OCI-LY7 (cell line): ENCODE measurements at regions not wholly inside any gene's neighbourhood (a gene's known extent, or its start where the extent isn't known, plus 50 kb on each side); places are given as distances from the start of the nearest gene placed in this dataset.

Experiments
- BruUV-seq: library from RNA; stranded (reverse); fragments of 400-500 nt; replicated peaks from 2 replicates; lab custom pipeline; 2021; lab: Mats Ljungman, UMichigan
- CTCF ChIA-PET: fragments of 300-600 bp; sonication (Branson Sonifier 250); formaldehyde crosslinking; loops from one replicate; lab custom pipeline; 2022; ENCODE audit warnings: antibody characterized with exemption; ENCODE audit not compliant: unreplicated experiment; lab: Charles Lee
- POLR2A ChIA-PET: fragments of 300-600 bp; sonication (Branson Sonifier 250); formaldehyde crosslinking; loops from one replicate; lab custom pipeline; 2022; ENCODE audit warnings: antibody characterized with exemption; lab: Charles Lee
- DNase-seq: peaks from one replicate; pipeline ENCODE4 v3.0.0-alpha.2; 2015; ENCODE audit warnings: low spot score
- H2AFZ ChIP-seq: fragments of 200-600 bp; sonication (generic), shearing (Covaris generic); 2 replicates; pipeline ENCODE4 v1.6.1; 2014; ENCODE audit warnings: mild to moderate bottlenecking, antibody characterized with exemption, low read length, moderate library complexity
- H3K27ac ChIP-seq: fragments of 200-600 bp; sonication (generic); 2 replicates; pipeline ENCODE4 v1.5.1; 2014; ENCODE audit warnings: mixed run types, low read depth, mild to moderate bottlenecking, moderate library complexity, low read length, inconsistent platforms; ENCODE audit not compliant: poor library complexity, severe bottlenecking
- H3K36me3 ChIP-seq: fragments of 200-600 bp; sonication (generic); 2 replicates; pipeline ENCODE4 v1.6.1; 2014; ENCODE audit warnings: mild to moderate bottlenecking, antibody characterized with exemption, low read length, moderate library complexity, mixed read lengths; ENCODE audit not compliant: insufficient read depth
- H3K4me1 ChIP-seq: fragments of 200-600 bp; sonication (generic); 2 replicates; pipeline ENCODE4 v1.5.1; 2014; ENCODE audit warnings: mild to moderate bottlenecking, low read length; ENCODE audit not compliant: insufficient read depth, poor library complexity, severe bottlenecking
- H3K4me2 ChIP-seq: fragments of 200-600 bp; sonication (generic); 2 replicates; pipeline ENCODE4 v1.6.1; 2014; ENCODE audit warnings: mild to moderate bottlenecking, low read length
- H3K4me3 ChIP-seq: fragments of 200-600 bp; sonication (generic); 2 replicates; pipeline ENCODE4 v1.5.1; 2014; ENCODE audit warnings: mild to moderate bottlenecking, low read depth, low read length; ENCODE audit not compliant: poor library complexity, severe bottlenecking
- H3K79me2 ChIP-seq: fragments of 200-600 bp; sonication (generic); 2 replicates; pipeline ENCODE4 v1.6.1; 2016; ENCODE audit warnings: low read depth, mild to moderate bottlenecking, low read length, moderate library complexity, mixed read lengths; ENCODE audit not compliant: insufficient read depth
- H3K9me2 ChIP-seq: fragments of 200-600 bp; sonication (generic); 2 replicates; pipeline ENCODE4 v1.6.1; 2016; ENCODE audit warnings: mild to moderate bottlenecking, low read length, mixed read lengths; ENCODE audit not compliant: insufficient read depth
- H3K9me3 ChIP-seq: fragments of 200-600 bp; sonication (generic); 2 replicates; pipeline ENCODE4 v1.6.1; 2014; ENCODE audit warnings: mild to moderate bottlenecking, mixed run types, low read length, mixed read lengths
- H4K20me1 ChIP-seq: fragments of 200-600 bp; sonication (generic); 2 replicates; pipeline ENCODE4 v1.6.1; 2014; ENCODE audit warnings: mild to moderate bottlenecking, antibody characterized with exemption, low read length, moderate library complexity, mixed read lengths; ENCODE audit not compliant: insufficient read depth
- CTCF ChIP-seq: fragments of 200-600 bp; sonication (generic); conservative IDR thresholded peaks from 2 replicates; pipeline ENCODE4 v1.5.1; 2014; ENCODE audit warnings: mild to moderate bottlenecking, antibody characterized with exemption, low read length, moderate library complexity, mixed read lengths
- EZH2phosphoT487 ChIP-seq: fragments of 200-600 bp; sonication (generic); IDR thresholded peaks from 2 replicates; pipeline ENCODE4 v1.6.1; 2018; ENCODE audit warnings: low read depth, borderline replicate concordance, mild to moderate bottlenecking, mixed run types, antibody characterized with exemption, low read length, moderate library complexity, mixed read lengths
- intact Hi-C: fragments of 100-400 bp; cut with micrococcal nuclease; formaldehyde crosslinking; loops from one replicate; pipeline ENCODE4 v1.10.0; 2022; ENCODE audit not compliant: unreplicated experiment

DNA sequence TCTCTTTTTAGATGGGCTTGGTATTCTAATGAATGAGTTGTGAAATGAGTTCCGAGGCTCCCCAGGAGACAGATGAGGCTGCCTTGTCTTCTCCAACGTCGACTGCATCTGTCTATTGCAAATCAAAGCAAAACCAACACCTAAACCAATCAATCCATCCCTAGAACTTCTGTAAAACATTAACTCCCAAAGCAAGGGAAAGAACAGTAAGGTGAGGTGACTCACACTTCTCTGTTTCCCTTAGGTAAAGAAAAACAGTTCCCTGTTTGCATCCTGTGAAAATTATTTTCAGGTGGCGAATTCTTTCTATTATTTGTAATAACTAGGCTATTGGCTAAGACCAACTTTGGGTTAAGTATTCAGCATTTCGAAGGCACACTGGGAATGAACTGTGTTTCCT is 249.4 kb downstream of the EPHA4 start:
- ChIA-PET CTCF (no interaction called here), POLR2A (interaction anchor here (0.7 to 1.2 kb wide), 2 partner anchors 13 to 315 kb away, joined by 4 to 5 read pairs; no protein-coding TSS in a partner anchor)
- Histone ChIP-seq H3K4me2 (no peak overlapping the region), H3K4me3 (no peak overlapping the region), H3K4me1 (no peaks in the 10 kb centered on the region), H3K36me3 (no peaks in the 10 kb centered on the region), H3K27ac (no peak overlapping the region), H4K20me1 (no peaks in the 10 kb centered on the region), H2AFZ (no peak overlapping the region), H3K9me2 (no peaks in the 10 kb centered on the region), H3K9me3 (no peaks in the 10 kb centered on the region), H3K79me2 (no peaks in the 10 kb centered on the region)
- DNase-seq: no peak
- TF ChIP-seq CTCF: no peak
- TF ChIP-seq EZH2phosphoT487: no peak
- no TSS peak for BruUV-seq
- intact Hi-C loops: no loop called here

GRCh38 chr2:221323513-221323912 is 248.6 kb downstream of the EPHA4 start:
- Histone ChIP-seq H3K4me1 (no peaks in the 10 kb centered on the region), H3K79me2 (no peaks in the 10 kb centered on the region), H3K4me3 (no peak overlapping the region), H4K20me1 (no peaks in the 10 kb centered on the region), H3K9me2 (no peaks in the 10 kb centered on the region), H3K36me3 (no peaks in the 10 kb centered on the region), H2AFZ (no peak overlapping the region), H3K27ac (no peak overlapping the region), H3K4me2 (no peak overlapping the region), H3K9me3 (no peaks in the 10 kb centered on the region)
- ChIA-PET CTCF (no interaction called here), POLR2A (interaction anchor here (0.7 to 1.2 kb wide), 3 partner anchors 8 to 316 kb away, joined by 3 to 5 read pairs (median 4); no protein-coding TSS in a partner anchor)
- no TSS peak for BruUV-seq
- intact Hi-C loops: no loop called here
- no peak for DNase-seq
- TF ChIP-seq CTCF: no peak
- no peak for TF ChIP-seq EZH2phosphoT487

GRCh38 chr2:221330436-221330835 is 241.7 kb downstream of the EPHA4 start:
- Histone ChIP-seq H3K79me2 (no peaks in the 10 kb centered on the region), H3K4me3 (no peak overlapping the region), H3K9me2 (no peaks in the 10 kb centered on the region), H3K4me1 (no peaks in the 10 kb centered on the region), H4K20me1 (no peaks in the 10 kb centered on the region), H3K9me3 (peaks cover 5% of the 10 kb centered on the region; the same call in 1 of the 2 replicates), H3K4me2 (no peak overlapping the region), H2AFZ (no peak overlapping the region), H3K36me3 (no peaks in the 10 kb centered on the region), H3K27ac (no peak overlapping the region)
- ChIA-PET CTCF (no interaction called here), POLR2A (interaction anchor here (0.6 kb wide), 1 partner anchor 47 kb away, joined by 4 read pairs; no protein-coding TSS in a partner anchor)
- TF ChIP-seq CTCF (no peak), EZH2phosphoT487 (no peak)
- intact Hi-C loops: no loop called here
- no peak for DNase-seq
- BruUV-seq: no TSS peak
